HepG2 (cell line): ENCODE measurements at regions not wholly inside any gene's neighbourhood (a gene's known extent, or its start where the extent isn't known, plus 50 kb on each side); places are given as distances from the start of the nearest gene placed in this dataset.

Source experiments
- ATAC-seq: fragments of 200-7000 bp; cut with Tn5 transposase; 3 replicates; pipeline ENCODE4 v1.9.1; 2020; ENCODE audit warnings: mild to moderate bottlenecking, moderate library complexity
- BruUV-seq: library from RNA; stranded (reverse); fragments of 400-500 nt; replicated peaks from 2 replicates; lab custom pipeline; 2021; lab: Mats Ljungman, UMichigan
- CTCF ChIA-PET: fragments of 300-600 bp; formaldehyde crosslinking; extraction: SDS; loops from one replicate; lab custom pipeline; 2021; ENCODE audit warnings: low total read pairs, inconsistent platforms, low intra/inter-chr PET ratio; lab: Yijun Ruan, JAX
- POLR2A ChIA-PET: fragments of 350-600 bp; sonication (Branson Sonifier 250); formaldehyde crosslinking; loops from one replicate; lab custom pipeline; 2020; ENCODE audit warnings: antibody characterized with exemption, inconsistent platforms; lab: Yijun Ruan, JAX
- DNase-seq: peaks from one replicate; pipeline ENCODE4 v3.0.0-alpha.2; 2015; ENCODE audit warnings: low spot score
- FAIRE-seq: peaks from 3 replicates; lab custom pipeline; 2011; peaks lifted over from hg19 to GRCh38; lab: Jason Lieb, UNC
- H2AFZ ChIP-seq: one replicate; pipeline ENCODE4 v1.6.1; 2011; ENCODE audit warnings: low read length, inconsistent platforms
- H3K27ac ChIP-seq: fragments of 300-600 bp; 3 replicates; pipeline ENCODE4 v1.8.0; 2011; ENCODE audit warnings: mixed run types, mild to moderate bottlenecking, mixed read lengths, low read length, inconsistent platforms; ENCODE audit not compliant: insufficient read depth; ENCODE audit errors: extremely low read length
- H3K27me3 ChIP-seq, 2 experiments: fragments of 200-600 bp in 1 of 2; 2 replicates in 1 of 2; 3 replicates in 1 of 2; pipeline versions ENCODE4 v1.6.0 to v1.8.0; 2011; ENCODE audit warnings: low read length in 2 of 2, mild to moderate bottlenecking in 2 of 2, moderate library complexity in 2 of 2, inconsistent platforms in 1 of 2; ENCODE audit not compliant: insufficient read depth in 2 of 2, control insufficient read depth in 1 of 2
- H3K36me3 ChIP-seq, 2 experiments: fragments of 200-600 bp in 1 of 2; replicated peaks in 1 of 2; 2 replicates in 1 of 2; 3 replicates in 1 of 2; pipeline versions ENCODE4 v1.5.1 to v1.8.0; 2011; ENCODE audit warnings: low read length in 2 of 2, inconsistent platforms in 1 of 2; ENCODE audit not compliant: insufficient read depth in 2 of 2, control insufficient read depth in 1 of 2
- H3K4me1 ChIP-seq: 2 replicates; pipeline ENCODE4 v1.5.1; 2012; ENCODE audit warnings: low read length, inconsistent platforms; ENCODE audit not compliant: insufficient read depth
- H3K4me2 ChIP-seq: 2 replicates; pipeline ENCODE4 v1.6.0; 2011; ENCODE audit warnings: low read depth, low read length, inconsistent platforms
- H3K4me3 ChIP-seq, 3 experiments: fragments of 200-600 bp in 1 of 3; sonication (generic), shearing (Covaris generic) in 1 of 3; replicated peaks in 1 of 3; 2 replicates each; pipeline ENCODE4 v1.5.1; 2011 to 2016; ENCODE audit warnings: low read length in 3 of 3, inconsistent platforms in 2 of 3, low read depth in 2 of 3, mild to moderate bottlenecking in 2 of 3, control low read depth in 1 of 3, mixed read lengths in 1 of 3; ENCODE audit not compliant: insufficient read depth in 1 of 3
- H3K79me2 ChIP-seq: one replicate; pipeline ENCODE4 v1.6.1; 2011; ENCODE audit warnings: low read length, inconsistent platforms; ENCODE audit not compliant: insufficient read depth
- H3K9ac ChIP-seq: 2 replicates; pipeline ENCODE4 v1.6.0; 2011; ENCODE audit warnings: mild to moderate bottlenecking, low read depth, low read length, inconsistent platforms; ENCODE audit not compliant: insufficient read depth
- H3K9me3 ChIP-seq: 2 replicates; pipeline ENCODE4 v1.5.1; 2012; ENCODE audit warnings: mild to moderate bottlenecking, low read length
- H4K20me1 ChIP-seq: 2 replicates; pipeline ENCODE4 v1.6.0; 2011; ENCODE audit warnings: inconsistent platforms, mild to moderate bottlenecking, low read length, moderate library complexity; ENCODE audit not compliant: insufficient read depth
- EED ChIP-seq: sonication (generic); formaldehyde crosslinking; IDR thresholded peaks from 2 replicates; pipeline ENCODE4 v1.5.0; 2020; ENCODE audit warnings: mild to moderate bottlenecking, missing genetic modification reagents
- FOXA1 ChIP-seq, 2 experiments: fragments of 450-650 bp in 1 of 2; sonication (generic) in 1 of 2; formaldehyde crosslinking in 1 of 2; IDR thresholded peaks; 2 replicates each; pipeline versions ENCODE4 v1.4.0 to v1.6.1; 2016 to 2020; ENCODE audit warnings: missing genetic modification reagents in 1 of 2
- FOXA3 ChIP-seq: IDR thresholded peaks from 2 replicates; pipeline ENCODE4 v1.6.1; 2016; ENCODE audit warnings: missing genetic modification reagents, missing compliant biosample characterization
- HMGA1 ChIP-seq: sonication (generic); formaldehyde crosslinking; conservative IDR thresholded peaks from 2 replicates; pipeline ENCODE4 v1.4.0; 2020; ENCODE audit warnings: missing genetic modification reagents
- HNRNPLL ChIP-seq: fragments of 200-400 bp; formaldehyde crosslinking; IDR thresholded peaks from 2 replicates; pipeline ENCODE4 v1.6.1; 2017; ENCODE audit warnings: mild to moderate bottlenecking, low read depth, low read length; ENCODE audit not compliant: poor library complexity, severe bottlenecking
- MAFG ChIP-seq: sonication (generic); formaldehyde crosslinking; IDR thresholded peaks from 2 replicates; pipeline ENCODE4 v1.5.1; 2020; ENCODE audit warnings: mild to moderate bottlenecking, missing genetic modification reagents
- MAX ChIP-seq: IDR thresholded peaks from 2 replicates; pipeline ENCODE4 v1.6.1; 2012; ENCODE audit warnings: inconsistent platforms
- NFRKB ChIP-seq: fragments of 450-650 bp; IDR thresholded peaks from 2 replicates; pipeline ENCODE4 v1.6.1; 2017
- NFYC ChIP-seq: IDR thresholded peaks from 2 replicates; pipeline ENCODE4 v1.6.1; 2016; ENCODE audit warnings: missing genetic modification reagents, missing compliant biosample characterization
- PTBP1 ChIP-seq: fragments of 200-400 bp; formaldehyde crosslinking; IDR thresholded peaks from 2 replicates; pipeline ENCODE4 v1.6.1; 2018; ENCODE audit warnings: low read length, low read depth; ENCODE audit not compliant: poor library complexity, severe bottlenecking
- RARA ChIP-seq: IDR thresholded peaks from 2 replicates; pipeline ENCODE4 v1.6.1; 2016; ENCODE audit warnings: missing genetic modification reagents, missing compliant biosample characterization
- REXO4 ChIP-seq: sonication (generic); formaldehyde crosslinking; IDR thresholded peaks from 2 replicates; pipeline ENCODE4 v1.8.0; 2022; ENCODE audit warnings: missing genetic modification reagents, mild to moderate bottlenecking, borderline replicate concordance
- SAP130 ChIP-seq: IDR thresholded peaks from 2 replicates; pipeline ENCODE4 v1.6.1; 2016; ENCODE audit warnings: low read depth
- TARDBP ChIP-seq: sonication (generic); formaldehyde crosslinking; IDR thresholded peaks from 2 replicates; pipeline ENCODE4 v1.8.0; 2022; ENCODE audit warnings: mild to moderate bottlenecking, missing genetic modification reagents
- TEF ChIP-seq: sonication (generic); formaldehyde crosslinking; IDR thresholded peaks from 2 replicates; pipeline ENCODE4 v1.5.0; 2020; ENCODE audit warnings: missing genetic modification reagents
- ZBTB2 ChIP-seq: sonication (generic); formaldehyde crosslinking; IDR thresholded peaks from 2 replicates; pipeline ENCODE4 v1.8.0; 2022; ENCODE audit warnings: low read depth, missing genetic modification reagents
- ZFP36L1 ChIP-seq: sonication (generic); formaldehyde crosslinking; IDR thresholded peaks from 2 replicates; pipeline ENCODE4 v1.8.0; 2022; ENCODE audit warnings: mild to moderate bottlenecking, missing genetic modification reagents, moderate library complexity
- ZFY ChIP-seq: sonication (generic); formaldehyde crosslinking; IDR thresholded peaks from 2 replicates; pipeline ENCODE4 v1.4.0; 2020; ENCODE audit warnings: missing genetic modification reagents
- ZNF24 ChIP-seq: fragments of 450-650 bp; IDR thresholded peaks from 2 replicates; pipeline ENCODE4 v1.6.1; 2017; ENCODE audit warnings: antibody characterized with exemption, mild to moderate bottlenecking
- ZNF264 ChIP-seq: sonication (generic); formaldehyde crosslinking; IDR thresholded peaks from 2 replicates; pipeline ENCODE4 v1.4.0; 2020; ENCODE audit warnings: missing genetic modification reagents
- ZNF337 ChIP-seq: sonication (generic); formaldehyde crosslinking; IDR thresholded peaks from 2 replicates; pipeline ENCODE4 v1.5.1; 2020; ENCODE audit warnings: missing genetic modification reagents, low read depth, mild to moderate bottlenecking, borderline replicate concordance
- ZNF430 ChIP-seq: sonication (generic); formaldehyde crosslinking; IDR thresholded peaks from 2 replicates; pipeline ENCODE4 v1.9.0; 2021; ENCODE audit warnings: mild to moderate bottlenecking, missing genetic modification reagents
- ZNF446 ChIP-seq: sonication (generic); formaldehyde crosslinking; IDR thresholded peaks from 2 replicates; pipeline ENCODE4 v1.5.0; 2020; ENCODE audit warnings: mild to moderate bottlenecking, missing genetic modification reagents
- WGBS: methylation state at CpG from one replicate; pipeline ENCODE4 v1.1.6; 2017; ENCODE audit warnings: low lambda C conversion rate; 5-methylcytosine and 5-hydroxymethylcytosine counted together
- in situ Hi-C: cut with HindIII; loops from 2 replicates; pipeline ENCODE4 v1.10.0; 2017; ENCODE audit warnings: low pct_unique_long_range_greater_than_20kb; ENCODE audit not compliant: extremely low pct_ligation_motif_present
- intact Hi-C: fragments of 100-400 bp; cut with micrococcal nuclease; formaldehyde crosslinking; loops from one replicate; pipeline ENCODE4 v1.10.0; 2022; ENCODE audit not compliant: unreplicated experiment

- TF ChIP-seq ZNF337 (CRISPR knock-in tag) (no peak), REXO4 (CRISPR knock-in tag) (no peak), MAX (0 out of 2 replicates have a peak, but pooled peaks have one; percentile 13), FOXA1 (IDR thresholded peaks at IDR 0.05) (no peak), FOXA1 (CRISPR knock-in tag; IDR thresholded peaks at IDR 0.05) (peak; percentile 52; the same call in 1 of the 2 replicates), ZFY (CRISPR knock-in tag) (peak; percentile 59; the same call in 1 of the 2 replicates), FOXA3 (CRISPR knock-in tag) (peak; percentile 46)
- TF ChIP-seq, all 625 proteins: peak for 12
These were observed 937.4 kb upstream of the GJE1 start (continued) for GRCh38 chr6:141195251-141195832.

- Histone ChIP-seq H3K9me3 (peaks cover 29% of the 10 kb centered on the region; the same call in 1 of the 2 replicates), H3K4me1 (no peaks in the 10 kb centered on the region), H4K20me1 (no peaks in the 10 kb centered on the region), H2AFZ (no peak overlapping the region), H3K79me2 (no peaks in the 10 kb centered on the region), H3K9ac (no peak overlapping the region), H3K4me2 (no peak overlapping the region), H3K27ac (no peak overlapping the region), H3K4me3 (no peak overlapping the region), H3K27me3 (no peaks in the 10 kb centered on the region), H3K36me3 (no peaks in the 10 kb centered on the region)
- CTCF ChIA-PET = no interaction called here
- FAIRE-seq (no peak), DNase-seq (no peak), ATAC-seq (no peak)
- POLR2A ChIA-PET = no interaction called here
- TF ChIP-seq ZNF446 (CRISPR knock-in tag) = no peak
- no peak for TF ChIP-seq FOXA3 (CRISPR knock-in tag)
- no peak for TF ChIP-seq EED (CRISPR knock-in tag)
- no peak for TF ChIP-seq MAFG (CRISPR knock-in tag)
- TF ChIP-seq TARDBP (CRISPR knock-in tag) = no peak
- no peak for TF ChIP-seq ZNF430 (CRISPR knock-in tag)
- no peak for TF ChIP-seq ZNF24
- no peak for TF ChIP-seq SAP130 (CRISPR knock-in tag)
- no peak for TF ChIP-seq PTBP1
- TF ChIP-seq HMGA1 (CRISPR knock-in tag) = no peak
- no peak for TF ChIP-seq HNRNPLL
- no peak for TF ChIP-seq ZFP36L1 (CRISPR knock-in tag)
- TF ChIP-seq RARA (CRISPR knock-in tag) = no peak
- no peak for TF ChIP-seq ZBTB2 (CRISPR knock-in tag)
- TF ChIP-seq TEF = no peak
- no peak for TF ChIP-seq ZNF264 (CRISPR knock-in tag)
- TF ChIP-seq NFYC = no peak
- no peak for TF ChIP-seq NFRKB
- no CpG with 5 or more reads among the region's 9 CpGs for WGBS
- intact Hi-C loops = no loop called here
- BruUV-seq = no TSS peak
- in situ Hi-C loops = no loop called here
These were observed 949.4 kb upstream of the GJE1 start for GRCh38 chr6:141183368-141183767.
